ENCODE measurements at regions not wholly inside any gene's neighbourhood (a gene's known extent, or its start where the extent isn't known, plus 50 kb on each side); places are given as distances from the start of the nearest gene placed in this dataset.

- TF ChIP-seq, protein P1, sequence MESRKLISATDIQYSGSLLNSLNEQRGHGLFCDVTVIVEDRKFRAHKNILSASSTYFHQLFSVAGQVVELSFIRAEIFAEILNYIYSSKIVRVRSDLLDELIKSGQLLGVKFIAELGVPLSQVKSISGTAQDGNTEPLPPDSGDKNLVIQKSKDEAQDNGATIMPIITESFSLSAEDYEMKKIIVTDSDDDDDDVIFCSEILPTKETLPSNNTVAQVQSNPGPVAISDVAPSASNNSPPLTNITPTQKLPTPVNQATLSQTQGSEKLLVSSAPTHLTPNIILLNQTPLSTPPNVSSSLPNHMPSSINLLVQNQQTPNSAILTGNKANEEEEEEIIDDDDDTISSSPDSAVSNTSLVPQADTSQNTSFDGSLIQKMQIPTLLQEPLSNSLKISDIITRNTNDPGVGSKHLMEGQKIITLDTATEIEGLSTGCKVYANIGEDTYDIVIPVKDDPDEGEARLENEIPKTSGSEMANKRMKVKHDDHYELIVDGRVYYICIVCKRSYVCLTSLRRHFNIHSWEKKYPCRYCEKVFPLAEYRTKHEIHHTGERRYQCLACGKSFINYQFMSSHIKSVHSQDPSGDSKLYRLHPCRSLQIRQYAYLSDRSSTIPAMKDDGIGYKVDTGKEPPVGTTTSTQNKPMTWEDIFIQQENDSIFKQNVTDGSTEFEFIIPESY (IDR thresholded peaks at IDR 0.05; ENCODE audit: borderline replicate concordance, low read depth) = no peak
- TF ChIP-seq RCOR1 (IDR thresholded peaks at IDR 0.05; ENCODE audit: low read length) (no peak), FOSL2 (IDR thresholded peaks at IDR 0.05; ENCODE audit: borderline replicate concordance, low read depth) (no peak), USF1 (IDR thresholded peaks at IDR 0.05; ENCODE audit: borderline replicate concordance, low read depth) (no peak)
Measured at GRCh38 chr3:162945626-162946025, 1449.0 kb downstream of the OTOL1 start (continued).

DNA sequence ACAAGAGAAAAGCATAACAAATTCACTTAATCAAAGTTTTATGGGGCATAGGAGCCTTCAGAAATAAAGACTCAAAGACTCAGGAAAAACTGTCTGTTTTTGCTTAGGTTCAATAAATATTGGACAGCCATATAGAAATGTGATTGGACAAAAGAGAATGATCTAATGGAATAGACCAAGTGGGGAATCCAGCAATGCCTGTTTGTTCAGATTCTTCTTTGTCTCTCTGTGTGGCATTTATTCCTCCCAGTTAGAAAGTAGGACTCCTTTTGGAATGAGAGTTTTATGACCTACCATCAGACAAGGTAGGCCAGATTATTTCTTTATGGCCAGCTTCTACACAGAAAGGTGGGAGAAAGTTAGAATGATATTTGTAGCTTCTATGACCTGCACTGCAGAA is 1460.1 kb downstream of the OTOL1 start:
- Histone ChIP-seq H3K4me1 (ENCODE audit: control insufficient read depth in 1 of 2, insufficient read depth in 2 of 2, low read depth in 1 of 2, low read length in 1 of 2) (no peaks in the 10 kb centered on the region), H2AFZ (ENCODE audit: low read depth) (no peak overlapping the region), H3K9me2 (no peaks in the 10 kb centered on the region), H3K9ac (no peak overlapping the region), H3F3A (replicated peaks; ENCODE audit: insufficient read depth) (no peaks in the 10 kb centered on the region), H3K36me3 (replicated peaks in 1 of 2; ENCODE audit: control insufficient read depth in 1 of 2, insufficient read depth in 2 of 2, low read length in 1 of 2) (no peaks in the 10 kb centered on the region), H3K4me2 (no peak overlapping the region), H3K27ac (ENCODE audit: low read depth in 2 of 2, low read length in 1 of 2) (no peak overlapping the region), H3K27me3 (ENCODE audit: insufficient read depth) (no peaks in the 10 kb centered on the region), H3K9me3 (no peaks in the 10 kb centered on the region), H4K20me1 (ENCODE audit: insufficient read depth) (no peaks in the 10 kb centered on the region), H3K79me2 (ENCODE audit: insufficient read depth) (no peaks in the 10 kb centered on the region), H3K4me3 (ENCODE audit: low read depth in 2 of 2, low read length in 1 of 2) (no peak overlapping the region)
- DNase-seq = no peak
- ChIA-PET CTCF (no interaction called here), POLR2A (no interaction called here)
- no peak for TF ChIP-seq USF2 (IDR thresholded peaks at IDR 0.05; ENCODE audit: borderline replicate concordance, low read depth, low read length)
- no peak for TF ChIP-seq TEAD4 (IDR thresholded peaks at IDR 0.05; ENCODE audit: borderline replicate concordance, insufficient read depth)

GRCh38 chr3:162960269-162960668 is 1463.7 kb downstream of the OTOL1 start:
- Histone ChIP-seq H3K4me3 (ENCODE audit: low read depth in 2 of 2, low read length in 1 of 2) (no peak overlapping the region), H3K27me3 (ENCODE audit: insufficient read depth) (no peaks in the 10 kb centered on the region), H3K4me1 (ENCODE audit: control insufficient read depth in 1 of 2, insufficient read depth in 2 of 2, low read depth in 1 of 2, low read length in 1 of 2) (no peaks in the 10 kb centered on the region), H3K9ac (no peak overlapping the region), H3K27ac (ENCODE audit: low read depth in 2 of 2, low read length in 1 of 2) (no peak overlapping the region), H3K36me3 (replicated peaks in 1 of 2; ENCODE audit: control insufficient read depth in 1 of 2, insufficient read depth in 2 of 2, low read length in 1 of 2) (no peaks in the 10 kb centered on the region), H3F3A (replicated peaks; ENCODE audit: insufficient read depth) (no peaks in the 10 kb centered on the region), H3K9me3 (no peaks in the 10 kb centered on the region), H3K9me2 (no peaks in the 10 kb centered on the region), H3K79me2 (ENCODE audit: insufficient read depth) (no peaks in the 10 kb centered on the region), H2AFZ (ENCODE audit: low read depth) (no peak overlapping the region), H4K20me1 (ENCODE audit: insufficient read depth) (no peaks in the 10 kb centered on the region), H3K4me2 (no peak overlapping the region)
- DNase-seq = no peak
- TF ChIP-seq NFIC (IDR thresholded peaks at IDR 0.05; ENCODE audit: borderline replicate concordance) = no peak
- TF ChIP-seq RCOR1 (IDR thresholded peaks at IDR 0.05; ENCODE audit: low read length) = no peak
- TF ChIP-seq GATA2 (CRISPR knock-in tag; IDR thresholded peaks at IDR 0.05) = no peak
- TF ChIP-seq TCF12 (IDR thresholded peaks at IDR 0.05) = no peak
- TF ChIP-seq FOXJ3 (CRISPR knock-in tag; IDR thresholded peaks at IDR 0.05) = no peak
- no peak for TF ChIP-seq MXI1 (IDR thresholded peaks at IDR 0.05; ENCODE audit: low read depth, low read length)
- no peak for TF ChIP-seq CTCF (IDR thresholded peaks at IDR 0.05)
- no peak for TF ChIP-seq FOSL2 (IDR thresholded peaks at IDR 0.05; ENCODE audit: borderline replicate concordance, low read depth)
- no peak for TF ChIP-seq SMC3 (IDR thresholded peaks at IDR 0.05; ENCODE audit: low read depth, low read length)
- TF ChIP-seq YY1 (IDR thresholded peaks at IDR 0.05; ENCODE audit: low read depth) = no peak
- no peak for TF ChIP-seq NRF1 (IDR thresholded peaks at IDR 0.05; ENCODE audit: low read depth, low read length)
- TF ChIP-seq, protein P2, sequence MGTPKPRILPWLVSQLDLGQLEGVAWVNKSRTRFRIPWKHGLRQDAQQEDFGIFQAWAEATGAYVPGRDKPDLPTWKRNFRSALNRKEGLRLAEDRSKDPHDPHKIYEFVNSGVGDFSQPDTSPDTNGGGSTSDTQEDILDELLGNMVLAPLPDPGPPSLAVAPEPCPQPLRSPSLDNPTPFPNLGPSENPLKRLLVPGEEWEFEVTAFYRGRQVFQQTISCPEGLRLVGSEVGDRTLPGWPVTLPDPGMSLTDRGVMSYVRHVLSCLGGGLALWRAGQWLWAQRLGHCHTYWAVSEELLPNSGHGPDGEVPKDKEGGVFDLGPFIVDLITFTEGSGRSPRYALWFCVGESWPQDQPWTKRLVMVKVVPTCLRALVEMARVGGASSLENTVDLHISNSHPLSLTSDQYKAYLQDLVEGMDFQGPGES (IDR thresholded peaks at IDR 0.05; ENCODE audit: low read depth, low read length) = no peak
- no peak for TF ChIP-seq MAX (IDR thresholded peaks at IDR 0.05; ENCODE audit: low read depth)
- TF ChIP-seq RXRA (IDR thresholded peaks at IDR 0.05; ENCODE audit: borderline replicate concordance, low read depth) = no peak
- WGBS (ENCODE audit: low lambda C conversion rate) = 35% methylated on average over 1 of the region's 1 CpG
- ChIA-PET POLR2A (no interaction called here), CTCF (interaction anchor here (0.6 kb wide), 1 partner anchor 718 kb away, joined by 3 read pairs; no protein-coding TSS in a partner anchor)
